OCI-LY1 (cell line): ENCODE measurements at regions not wholly inside any gene's neighbourhood (a gene's known extent, or its start where the extent isn't known, plus 50 kb on each side); places are given as distances from the start of the nearest gene placed in this dataset.
"Not testable (repeated sequence)": the region's sequence is repeated elsewhere in the genome, so short reads cannot be mapped to it uniquely, and the experiment has no call there.

Experiments used
- H2AFZ ChIP-seq: fragments of 200-600 bp; sonication (generic), shearing (Covaris generic); 2 replicates; pipeline ENCODE4 v1.6.0; 2014; ENCODE audit warnings: antibody characterized with exemption, mild to moderate bottlenecking, low read length
- H3F3A ChIP-seq: fragments of 200-600 bp; sonication (generic), shearing (Covaris generic); 2 replicates; pipeline ENCODE4 v1.6.0; 2014; ENCODE audit warnings: mild to moderate bottlenecking, antibody characterized with exemption, low read length, moderate library complexity; ENCODE audit not compliant: insufficient read depth
- H3K27ac ChIP-seq: fragments of 200-600 bp; sonication (generic); 2 replicates; pipeline ENCODE4 v1.5.1; 2014; ENCODE audit warnings: low read length, mixed run types, mild to moderate bottlenecking, low read depth; ENCODE audit not compliant: poor library complexity, severe bottlenecking
- H3K27me3 ChIP-seq: fragments of 200-600 bp; sonication (generic); 2 replicates; pipeline ENCODE4 v1.6.0; 2014; ENCODE audit warnings: antibody characterized with exemption, mild to moderate bottlenecking, low read length, moderate library complexity; ENCODE audit not compliant: insufficient read depth
- H3K36me3 ChIP-seq: fragments of 200-600 bp; sonication (generic); 2 replicates; pipeline ENCODE4 v1.6.1; 2014; ENCODE audit warnings: mild to moderate bottlenecking, antibody characterized with exemption, low read length, moderate library complexity, mixed read lengths; ENCODE audit not compliant: insufficient read depth
- H3K4me1 ChIP-seq: fragments of 200-600 bp; sonication (generic); 2 replicates; pipeline ENCODE4 v1.5.1; 2014; ENCODE audit warnings: mild to moderate bottlenecking, low read length, moderate library complexity; ENCODE audit not compliant: insufficient read depth, severe bottlenecking
- H3K4me2 ChIP-seq: fragments of 200-600 bp; sonication (generic), shearing (Covaris generic); 2 replicates; pipeline ENCODE4 v1.6.1; 2014; ENCODE audit warnings: low read length
- H3K4me3 ChIP-seq: fragments of 200-600 bp; sonication (generic); 2 replicates; pipeline ENCODE4 v1.5.1; 2014; ENCODE audit warnings: low read length, low read depth, mild to moderate bottlenecking, mixed read lengths; ENCODE audit not compliant: poor library complexity, severe bottlenecking
- H3K79me2 ChIP-seq: fragments of 200-600 bp; shearing (Covaris generic); 2 replicates; pipeline ENCODE4 v1.6.1; 2016; ENCODE audit warnings: mixed run types, low read length, mixed read lengths; ENCODE audit not compliant: insufficient read depth
- H3K9ac ChIP-seq: fragments of 200-600 bp; sonication (generic), shearing (Covaris generic); 2 replicates; pipeline ENCODE4 v1.6.1; 2014; ENCODE audit warnings: mild to moderate bottlenecking, low read length, mixed read lengths
- H3K9me2 ChIP-seq: fragments of 200-600 bp; sonication (generic), shearing (Covaris generic); 2 replicates; pipeline ENCODE4 v1.6.1; 2014; ENCODE audit warnings: low read depth, mild to moderate bottlenecking, low read length, mixed read lengths
- H3K9me3 ChIP-seq: fragments of 200-600 bp; shearing (Covaris generic); 2 replicates; pipeline ENCODE4 v1.6.1; 2014; ENCODE audit warnings: low read length, mixed read lengths
- H4K20me1 ChIP-seq: fragments of 200-600 bp; sonication (generic), shearing (Covaris generic); 2 replicates; pipeline ENCODE4 v1.6.0; 2016; ENCODE audit warnings: mild to moderate bottlenecking, low read length; ENCODE audit not compliant: insufficient read depth
- EZH2 ChIP-seq: fragments of 200-600 bp; sonication (generic), shearing (Covaris generic); IDR thresholded peaks from 2 replicates; pipeline ENCODE4 v1.8.0; 2017; ENCODE audit warnings: borderline replicate concordance, mixed run types, mild to moderate bottlenecking, antibody characterized with exemption, low read length, moderate library complexity, mixed read lengths
- TF ChIP-seq, protein P1 (sequence below): fragments of 200-600 bp; sonication (generic), shearing (Covaris generic); IDR thresholded peaks from 2 replicates; pipeline ENCODE4 v1.5.1; 2017; ENCODE audit warnings: mild to moderate bottlenecking, antibody characterized with exemption, low read length, moderate library complexity, mixed read lengths

DNA sequence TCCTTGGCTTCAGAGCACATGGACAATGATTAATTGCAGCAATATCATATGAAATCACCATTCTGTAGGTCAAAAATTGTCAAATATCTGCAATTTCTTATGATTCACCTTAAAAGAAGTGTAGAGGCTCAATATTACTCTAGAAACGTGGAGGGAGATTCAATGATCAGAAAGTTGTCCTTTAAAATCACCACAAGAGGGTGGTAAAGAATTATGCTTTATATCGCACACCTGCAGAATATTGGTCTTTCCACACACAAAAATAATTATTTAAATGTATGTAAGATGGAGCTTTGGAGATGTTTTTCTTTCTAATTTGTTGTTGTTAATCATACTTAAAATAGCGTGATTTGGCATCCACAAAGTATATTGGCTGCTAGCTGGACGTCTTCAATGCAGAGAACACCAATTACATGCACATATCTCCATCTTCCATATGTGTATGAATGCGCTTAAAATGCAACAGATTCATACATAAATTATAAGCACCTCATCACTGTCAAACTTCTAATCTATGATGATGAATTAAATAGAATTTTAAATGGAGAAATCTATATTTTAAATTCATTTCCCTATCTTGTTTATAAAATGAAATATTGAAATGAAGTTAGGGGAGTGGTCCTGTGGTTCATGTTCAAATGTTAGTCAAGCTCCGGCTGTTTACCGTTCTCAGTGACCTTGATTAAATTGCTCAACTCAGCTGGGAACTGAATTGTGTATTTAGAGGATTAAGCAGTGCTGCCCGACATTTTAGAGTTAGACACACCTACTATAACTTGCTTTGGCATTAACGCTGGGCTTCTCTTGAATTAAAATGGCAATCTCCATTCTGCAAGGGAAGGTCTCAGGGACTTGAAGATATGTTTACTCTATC lies 153.5 kb upstream of the CHL1 start:
- H3K36me3 ChIP-seq, H3K9ac ChIP-seq, H3F3A ChIP-seq, H3K9me2 ChIP-seq, H3K79me2 ChIP-seq, H3K4me2 ChIP-seq, H3K4me3 ChIP-seq, H4K20me1 ChIP-seq, H3K27ac ChIP-seq, H2AFZ ChIP-seq, H3K9me3 ChIP-seq, H3K27me3 ChIP-seq: not testable (repeated sequence)
- peaks cover 12% of the 10 kb centered on the region for H3K4me1 ChIP-seq
- TF ChIP-seq, protein P1, sequence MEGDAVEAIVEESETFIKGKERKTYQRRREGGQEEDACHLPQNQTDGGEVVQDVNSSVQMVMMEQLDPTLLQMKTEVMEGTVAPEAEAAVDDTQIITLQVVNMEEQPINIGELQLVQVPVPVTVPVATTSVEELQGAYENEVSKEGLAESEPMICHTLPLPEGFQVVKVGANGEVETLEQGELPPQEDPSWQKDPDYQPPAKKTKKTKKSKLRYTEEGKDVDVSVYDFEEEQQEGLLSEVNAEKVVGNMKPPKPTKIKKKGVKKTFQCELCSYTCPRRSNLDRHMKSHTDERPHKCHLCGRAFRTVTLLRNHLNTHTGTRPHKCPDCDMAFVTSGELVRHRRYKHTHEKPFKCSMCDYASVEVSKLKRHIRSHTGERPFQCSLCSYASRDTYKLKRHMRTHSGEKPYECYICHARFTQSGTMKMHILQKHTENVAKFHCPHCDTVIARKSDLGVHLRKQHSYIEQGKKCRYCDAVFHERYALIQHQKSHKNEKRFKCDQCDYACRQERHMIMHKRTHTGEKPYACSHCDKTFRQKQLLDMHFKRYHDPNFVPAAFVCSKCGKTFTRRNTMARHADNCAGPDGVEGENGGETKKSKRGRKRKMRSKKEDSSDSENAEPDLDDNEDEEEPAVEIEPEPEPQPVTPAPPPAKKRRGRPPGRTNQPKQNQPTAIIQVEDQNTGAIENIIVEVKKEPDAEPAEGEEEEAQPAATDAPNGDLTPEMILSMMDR: peak; percentile 53; the same call in 1 of the 2 replicates

DNA sequence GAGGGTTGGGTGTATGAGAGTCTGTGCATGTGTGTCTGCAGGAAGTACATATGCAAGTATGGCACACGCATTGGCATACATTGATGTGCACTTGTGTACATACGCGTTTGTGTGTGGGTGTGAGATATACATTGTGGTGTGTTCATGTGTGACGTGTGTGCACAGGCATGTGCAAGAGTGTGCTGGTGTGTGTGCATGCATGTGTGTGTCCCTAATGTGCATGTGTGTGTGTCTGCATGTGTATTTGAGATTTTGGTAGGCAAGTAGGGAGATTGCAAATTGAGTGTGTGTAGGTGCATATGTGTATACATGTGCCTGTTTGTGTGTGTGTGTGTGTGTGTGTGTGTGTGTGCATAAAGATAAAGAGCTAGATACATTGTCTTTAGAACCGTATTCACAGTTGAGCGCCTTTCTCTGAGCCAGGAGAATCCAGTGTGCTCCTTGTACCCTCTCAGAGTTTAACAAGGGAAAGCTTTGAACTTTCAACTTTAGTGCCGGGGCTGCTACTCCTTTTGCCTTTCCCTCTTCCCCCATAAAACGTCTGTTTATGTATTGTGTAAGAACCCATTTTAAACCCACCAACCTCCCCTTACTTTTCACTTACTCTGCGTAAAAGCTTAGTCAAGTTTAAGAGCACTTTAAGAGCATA lies 152.4 kb upstream of the CHL1 start:
- Histone ChIP-seq H3F3A (no peaks in the 10 kb centered on the region), H3K27me3 (no peaks in the 10 kb centered on the region), H2AFZ (no peak overlapping the region), H3K4me3 (no peak overlapping the region), H3K36me3 (no peaks in the 10 kb centered on the region), H3K4me2 (no peak overlapping the region), H3K9me2 (no peaks in the 10 kb centered on the region), H3K4me1 (peaks cover 12% of the 10 kb centered on the region), H3K79me2 (no peaks in the 10 kb centered on the region), H3K9ac (no peak overlapping the region), H3K27ac (no peak overlapping the region), H3K9me3 (no peaks in the 10 kb centered on the region), H4K20me1 (no peaks in the 10 kb centered on the region)
- TF ChIP-seq, protein P1: no peak
- no peak for TF ChIP-seq EZH2

DNA sequence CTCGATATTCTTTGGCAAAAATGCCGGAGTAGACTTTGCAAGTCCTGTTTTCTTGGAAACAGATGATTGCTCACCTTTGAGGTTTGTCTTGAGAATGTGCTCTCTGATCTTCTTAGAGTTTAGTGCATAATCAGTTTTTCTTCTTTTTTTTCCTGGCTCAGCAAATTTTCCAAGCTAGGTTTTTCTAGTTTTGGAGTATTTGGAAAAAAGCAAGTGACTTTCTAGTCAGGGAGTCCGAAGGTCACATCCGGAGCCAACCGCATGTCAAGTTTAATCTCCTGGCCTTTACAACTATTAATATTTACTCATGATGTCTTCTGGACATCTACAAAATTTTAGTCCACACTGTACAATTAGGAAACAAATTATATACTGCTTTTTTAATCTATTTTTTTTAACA lies 151.6 kb upstream of the CHL1 start:
- H3F3A ChIP-seq, H3K27me3 ChIP-seq, H3K9ac ChIP-seq, H3K4me2 ChIP-seq, H3K9me2 ChIP-seq, H3K9me3 ChIP-seq, H3K4me3 ChIP-seq, H3K79me2 ChIP-seq, H4K20me1 ChIP-seq, H3K36me3 ChIP-seq, H3K27ac ChIP-seq, H2AFZ ChIP-seq: not testable (repeated sequence)
- H3K4me1 ChIP-seq: peaks cover 12% of the 10 kb centered on the region
